GM13976 (cell line): ENCODE measurements at regions not wholly inside any gene's neighbourhood (a gene's known extent, or its start where the extent isn't known, plus 50 kb on each side); places are given as distances from the start of the nearest gene placed in this dataset.

Experiments
- DNase-seq: peaks from one replicate; pipeline ENCODE4 v3.0.0; 2012; ENCODE audit warnings: low spot score
- in situ Hi-C: fragments of 300-500 bp; cut with MboI; formaldehyde crosslinking; loops from one replicate; pipeline ENCODE4 v1.12.0; 2022; ENCODE audit warnings: low sequenced_read_pairs, mixed read lengths, inconsistent platforms; ENCODE audit not compliant: unreplicated experiment
- TF ChIP-seq, protein P1 (sequence below): IDR thresholded peaks from 2 replicates; pipeline ENCODE4 v1.5.1; 2012; ENCODE audit warnings: borderline replicate concordance, mild to moderate bottlenecking; ENCODE audit not compliant: insufficient read depth; ENCODE audit errors: extremely low read depth, missing control alignments, control extremely low read depth

GRCh38 chr13:88945793-88946192 lies 1274.6 kb downstream of the SLITRK5 start:
- TF ChIP-seq, protein P1, sequence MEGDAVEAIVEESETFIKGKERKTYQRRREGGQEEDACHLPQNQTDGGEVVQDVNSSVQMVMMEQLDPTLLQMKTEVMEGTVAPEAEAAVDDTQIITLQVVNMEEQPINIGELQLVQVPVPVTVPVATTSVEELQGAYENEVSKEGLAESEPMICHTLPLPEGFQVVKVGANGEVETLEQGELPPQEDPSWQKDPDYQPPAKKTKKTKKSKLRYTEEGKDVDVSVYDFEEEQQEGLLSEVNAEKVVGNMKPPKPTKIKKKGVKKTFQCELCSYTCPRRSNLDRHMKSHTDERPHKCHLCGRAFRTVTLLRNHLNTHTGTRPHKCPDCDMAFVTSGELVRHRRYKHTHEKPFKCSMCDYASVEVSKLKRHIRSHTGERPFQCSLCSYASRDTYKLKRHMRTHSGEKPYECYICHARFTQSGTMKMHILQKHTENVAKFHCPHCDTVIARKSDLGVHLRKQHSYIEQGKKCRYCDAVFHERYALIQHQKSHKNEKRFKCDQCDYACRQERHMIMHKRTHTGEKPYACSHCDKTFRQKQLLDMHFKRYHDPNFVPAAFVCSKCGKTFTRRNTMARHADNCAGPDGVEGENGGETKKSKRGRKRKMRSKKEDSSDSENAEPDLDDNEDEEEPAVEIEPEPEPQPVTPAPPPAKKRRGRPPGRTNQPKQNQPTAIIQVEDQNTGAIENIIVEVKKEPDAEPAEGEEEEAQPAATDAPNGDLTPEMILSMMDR: no peak
- in situ Hi-C loops: no loop called here
- DNase-seq: no peak

DNA sequence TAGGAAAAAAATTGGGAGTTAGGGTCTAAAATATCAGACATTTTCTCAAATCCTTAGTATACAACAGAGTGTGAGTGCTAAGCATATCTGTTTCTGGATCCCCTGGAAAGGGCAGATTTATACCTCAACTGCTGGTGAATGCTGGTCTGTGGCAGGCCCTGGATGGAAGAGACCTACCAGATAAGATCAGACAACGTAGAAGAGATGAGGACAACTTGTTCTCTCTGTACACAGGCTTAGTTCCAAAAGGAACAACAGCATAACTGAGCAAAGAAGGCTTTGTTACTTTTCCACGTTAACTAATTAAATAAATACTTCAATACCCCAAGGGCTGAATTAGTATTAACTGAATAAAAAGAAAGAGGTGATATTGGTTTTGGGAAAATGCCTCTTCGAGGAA lies 1277.3 kb downstream of the SLITRK5 start:
- in situ Hi-C loops: no loop called here
- TF ChIP-seq, protein P1: no peak
- DNase-seq: no peak

DNA sequence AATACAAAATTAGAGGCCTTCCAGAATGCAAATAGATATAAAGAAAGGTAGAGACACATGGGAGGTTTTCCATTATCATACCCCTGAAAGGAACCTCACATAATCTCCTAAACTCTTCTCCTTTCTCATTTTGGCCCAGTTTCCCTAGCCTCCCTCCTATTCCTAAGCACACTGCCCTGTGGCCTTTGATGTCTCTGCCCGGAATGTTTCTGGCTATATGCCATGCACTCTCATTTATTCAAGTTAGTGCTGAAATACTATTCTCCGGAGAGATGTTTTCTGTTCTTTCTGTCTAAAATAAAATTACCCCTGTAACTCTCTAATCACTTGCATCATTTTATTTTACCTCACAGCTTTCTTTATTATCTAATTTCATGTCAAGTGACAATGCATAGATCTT lies 1287.7 kb downstream of the SLITRK5 start:
- in situ Hi-C loops: no loop called here
- no peak for DNase-seq

GRCh38 chr13:88976466-88976865 lies 1305.3 kb downstream of the SLITRK5 start:
- DNase-seq: no peak
- in situ Hi-C loops: no loop called here
- TF ChIP-seq, protein P1: no peak

More for the DNA sequence above, 1287.7 kb downstream of the SLITRK5 start:
- TF ChIP-seq, protein P1: no peak

GRCh38 chr13:88978607-88979006 lies 1307.4 kb downstream of the SLITRK5 start:
- in situ Hi-C loops: no loop called here

GRCh38 chr13:88979465-88980175 lies 1308.4 kb downstream of the SLITRK5 start:
- TF ChIP-seq, protein P1: no peak
- in situ Hi-C loops: no loop called here
- no peak for DNase-seq

More at GRCh38 chr13:88978607-88979006, 1307.4 kb downstream of the SLITRK5 start:
- TF ChIP-seq, protein P1: no peak
- no peak for DNase-seq
